Osteoblast (primary cell): ENCODE measurements at regions not wholly inside any gene's neighbourhood (a gene's known extent, or its start where the extent isn't known, plus 50 kb on each side); places are given as distances from the start of the nearest gene placed in this dataset.

Source experiments
- DNase-seq: peaks from one replicate; pipeline ENCODE4 v3.0.0; 2011; ENCODE audit warnings: low spot score, mixed read lengths; ENCODE audit not compliant: insufficient read length; ENCODE audit errors: missing footprints
- H2AFZ ChIP-seq: 2 replicates; pipeline ENCODE4 v1.6.0; 2011; ENCODE audit warnings: mild to moderate bottlenecking, low read length
- H3K27ac ChIP-seq: 2 replicates; pipeline ENCODE4 v1.5.1; 2011; ENCODE audit warnings: mild to moderate bottlenecking, low read depth, low read length, moderate library complexity
- H3K27me3 ChIP-seq: 2 replicates; pipeline ENCODE4 v1.6.0; 2012; ENCODE audit warnings: mild to moderate bottlenecking, control low read depth, inconsistent platforms, low read length, moderate library complexity; ENCODE audit not compliant: insufficient read depth
- H3K36me3 ChIP-seq: 2 replicates; pipeline ENCODE4 v1.5.1; 2011; ENCODE audit warnings: mild to moderate bottlenecking, low read length, control low read depth, moderate library complexity; ENCODE audit not compliant: insufficient read depth
- H3K4me1 ChIP-seq: 2 replicates; pipeline ENCODE4 v1.5.1; 2011; ENCODE audit warnings: mild to moderate bottlenecking, low read length, control low read depth, moderate library complexity; ENCODE audit not compliant: insufficient read depth
- H3K4me2 ChIP-seq: 2 replicates; pipeline ENCODE4 v1.6.0; 2011; ENCODE audit warnings: mild to moderate bottlenecking, low read length; ENCODE audit not compliant: insufficient read depth
- H3K4me3 ChIP-seq: fragments of 200-600 bp; sonication (generic); 3 replicates; pipeline ENCODE4 v1.5.1; 2012; ENCODE audit warnings: mild to moderate bottlenecking, low read length, inconsistent platforms; ENCODE audit not compliant: insufficient read depth
- H3K79me2 ChIP-seq: 2 replicates; pipeline ENCODE4 v1.6.0; 2012; ENCODE audit warnings: mild to moderate bottlenecking, low read length, control low read depth, inconsistent platforms; ENCODE audit not compliant: insufficient read depth
- H3K9me3 ChIP-seq: 2 replicates; pipeline ENCODE4 v1.5.1; 2011; ENCODE audit warnings: low read depth, low read length, control low read depth
- H4K20me1 ChIP-seq: 2 replicates; pipeline ENCODE4 v1.6.0; 2012; ENCODE audit warnings: mild to moderate bottlenecking, low read length, control low read depth; ENCODE audit not compliant: insufficient read depth
- TF ChIP-seq, protein P1 (sequence below): IDR thresholded peaks from 2 replicates; pipeline ENCODE4 v1.5.1; 2011; ENCODE audit warnings: mild to moderate bottlenecking, low read depth, low read length, moderate library complexity; ENCODE audit errors: extremely low read depth

DNA sequence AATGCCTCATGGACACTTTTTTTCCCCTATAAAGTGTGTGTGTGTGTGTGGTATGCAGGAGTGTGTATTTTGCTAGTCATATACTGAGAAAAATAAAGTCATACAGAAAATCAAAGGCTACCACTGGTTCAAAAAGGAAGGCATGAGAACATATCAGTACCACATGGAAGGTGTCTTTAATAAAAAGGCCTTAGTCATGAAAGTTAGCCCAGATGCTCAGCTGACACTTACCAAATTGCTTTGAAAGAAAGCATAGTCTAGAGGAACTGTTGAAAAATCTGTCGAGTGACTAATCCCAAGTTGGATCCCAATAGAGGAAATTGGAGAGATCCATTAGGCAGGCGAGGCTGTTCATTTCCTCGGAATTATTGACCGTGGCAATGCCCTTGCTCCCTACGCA, 432.9 kb upstream of the CFAP20DC start:
- DNase-seq: no peak
- H3K36me3 ChIP-seq: no peaks in the 10 kb centered on the region
- TF ChIP-seq, protein P1, sequence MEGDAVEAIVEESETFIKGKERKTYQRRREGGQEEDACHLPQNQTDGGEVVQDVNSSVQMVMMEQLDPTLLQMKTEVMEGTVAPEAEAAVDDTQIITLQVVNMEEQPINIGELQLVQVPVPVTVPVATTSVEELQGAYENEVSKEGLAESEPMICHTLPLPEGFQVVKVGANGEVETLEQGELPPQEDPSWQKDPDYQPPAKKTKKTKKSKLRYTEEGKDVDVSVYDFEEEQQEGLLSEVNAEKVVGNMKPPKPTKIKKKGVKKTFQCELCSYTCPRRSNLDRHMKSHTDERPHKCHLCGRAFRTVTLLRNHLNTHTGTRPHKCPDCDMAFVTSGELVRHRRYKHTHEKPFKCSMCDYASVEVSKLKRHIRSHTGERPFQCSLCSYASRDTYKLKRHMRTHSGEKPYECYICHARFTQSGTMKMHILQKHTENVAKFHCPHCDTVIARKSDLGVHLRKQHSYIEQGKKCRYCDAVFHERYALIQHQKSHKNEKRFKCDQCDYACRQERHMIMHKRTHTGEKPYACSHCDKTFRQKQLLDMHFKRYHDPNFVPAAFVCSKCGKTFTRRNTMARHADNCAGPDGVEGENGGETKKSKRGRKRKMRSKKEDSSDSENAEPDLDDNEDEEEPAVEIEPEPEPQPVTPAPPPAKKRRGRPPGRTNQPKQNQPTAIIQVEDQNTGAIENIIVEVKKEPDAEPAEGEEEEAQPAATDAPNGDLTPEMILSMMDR: no peak
- no peaks in the 10 kb centered on the region for H3K79me2 ChIP-seq
- no peak overlapping the region for H3K4me2 ChIP-seq
- H3K4me1 ChIP-seq: peaks cover 21% of the 10 kb centered on the region
- H3K9me3 ChIP-seq: no peaks in the 10 kb centered on the region
- H3K4me3 ChIP-seq: no peak overlapping the region
- H3K27me3 ChIP-seq: no peaks in the 10 kb centered on the region
- no peaks in the 10 kb centered on the region for H4K20me1 ChIP-seq
- no peak overlapping the region for H3K27ac ChIP-seq
- H2AFZ ChIP-seq: no peak overlapping the region

DNA sequence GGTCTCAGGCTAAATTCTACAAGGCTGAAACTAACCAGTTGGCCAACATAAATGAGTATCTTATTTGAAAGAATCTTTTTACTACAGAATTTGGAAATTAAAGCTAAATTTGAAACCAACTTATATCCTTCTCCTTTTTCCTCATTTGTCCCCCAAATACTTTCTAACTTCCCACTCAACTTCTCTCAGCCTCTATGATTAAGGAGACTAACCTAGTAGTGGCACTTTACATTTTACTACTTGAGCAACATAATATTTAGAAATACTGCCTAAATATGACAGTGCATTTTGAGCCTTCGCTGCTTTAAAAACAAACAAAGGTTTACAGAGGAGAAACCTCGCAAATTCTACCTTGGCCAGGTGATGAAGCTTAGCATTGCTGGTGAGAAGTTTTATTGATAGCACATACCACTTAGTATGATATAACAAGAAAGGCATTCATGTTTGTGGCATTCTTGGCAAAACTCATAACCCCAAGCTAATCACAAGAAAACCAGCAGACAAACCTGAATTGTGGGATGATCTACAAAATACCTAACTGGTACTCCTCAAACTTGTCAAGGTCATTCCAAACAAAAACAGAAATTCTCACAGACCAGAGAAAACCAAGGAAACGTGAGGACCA, 432.1 kb upstream of the CFAP20DC start:
- Histone ChIP-seq H3K79me2 (no peaks in the 10 kb centered on the region), H3K27me3 (no peaks in the 10 kb centered on the region), H3K27ac (no peak overlapping the region), H3K9me3 (no peaks in the 10 kb centered on the region), H3K4me1 (peaks cover 21% of the 10 kb centered on the region), H2AFZ (no peak overlapping the region), H4K20me1 (no peaks in the 10 kb centered on the region), H3K4me2 (no peak overlapping the region), H3K36me3 (no peaks in the 10 kb centered on the region), H3K4me3 (no peak overlapping the region)
- no peak for DNase-seq
- TF ChIP-seq, protein P1: no peak

DNA sequence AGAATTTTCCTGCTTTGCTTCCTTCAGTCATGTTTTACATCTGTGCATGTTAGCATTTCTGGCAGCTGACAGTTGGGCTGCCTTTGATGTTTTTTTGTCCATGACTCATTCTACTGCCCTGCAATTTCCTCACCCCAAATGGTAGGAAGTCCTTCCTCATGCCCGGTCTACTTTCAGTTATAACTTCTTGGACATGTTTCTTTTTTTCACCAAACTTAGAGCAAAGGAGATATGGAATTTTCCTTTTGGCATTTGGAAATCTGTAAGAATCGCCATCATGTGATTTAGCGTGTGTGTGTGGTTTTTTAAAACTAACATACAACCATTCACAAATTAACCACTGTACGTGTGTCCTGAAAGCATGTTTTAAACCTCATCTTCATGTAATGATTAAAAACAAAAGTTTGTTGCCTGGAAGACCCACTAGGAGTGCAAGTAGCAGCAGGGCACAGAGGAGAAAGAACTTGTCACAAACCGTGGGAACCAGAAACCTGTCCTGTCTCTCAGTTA, 430.7 kb upstream of the CFAP20DC start:
- Histone ChIP-seq H3K27ac (peak overlapping the region; percentile 63), H2AFZ (peak overlapping the region; percentile 68), H3K4me3 (peak overlapping the region; percentile 64)

DNA sequence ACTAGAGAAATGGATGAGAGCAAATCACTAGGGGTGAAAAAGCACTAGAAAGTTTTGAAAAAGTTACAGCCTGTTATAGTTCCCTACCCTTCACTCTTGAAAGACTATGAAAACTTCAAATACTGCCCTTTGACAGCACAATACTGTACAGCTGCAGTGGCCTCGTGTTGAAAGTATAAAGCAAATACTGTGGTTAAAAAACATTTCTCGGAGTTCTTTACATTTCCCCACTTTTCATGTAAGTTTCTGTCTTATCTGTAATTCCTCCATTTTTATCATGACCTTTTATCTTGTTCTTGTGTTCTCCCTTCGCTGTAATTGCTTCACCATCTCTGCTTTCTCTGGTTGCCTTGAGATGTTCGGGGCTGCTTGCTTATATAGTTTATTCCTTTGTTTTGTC, 423.8 kb upstream of the CFAP20DC start:
- Histone ChIP-seq H3K27ac (no peak overlapping the region), H3K9me3 (no peaks in the 10 kb centered on the region), H3K36me3 (no peaks in the 10 kb centered on the region), H3K27me3 (no peaks in the 10 kb centered on the region), H2AFZ (no peak overlapping the region), H4K20me1 (no peaks in the 10 kb centered on the region), H3K4me3 (no peak overlapping the region), H3K4me2 (no peak overlapping the region), H3K79me2 (no peaks in the 10 kb centered on the region), H3K4me1 (peaks cover 4% of the 10 kb centered on the region)
- no peak for DNase-seq
- TF ChIP-seq, protein P1: no peak

More for the DNA sequence above, 430.7 kb upstream of the CFAP20DC start:
- Histone ChIP-seq H3K4me1 (peaks cover 21% of the 10 kb centered on the region), H3K36me3 (no peaks in the 10 kb centered on the region), H3K9me3 (no peaks in the 10 kb centered on the region), H3K4me2 (peak overlapping the region; percentile 76), H3K27me3 (no peaks in the 10 kb centered on the region), H3K79me2 (no peaks in the 10 kb centered on the region), H4K20me1 (no peaks in the 10 kb centered on the region)
- TF ChIP-seq, protein P1: no peak
- peak; percentile 66 for DNase-seq
